A549 (cell line): ENCODE measurements at regions not wholly inside any gene's neighbourhood (a gene's known extent, or its start where the extent isn't known, plus 50 kb on each side); places are given as distances from the start of the nearest gene placed in this dataset.

Experiments used
- CEBPB ChIP-seq, 2 experiments: fragments of >200 bp in 1 of 2; sonication (Bioruptor Twin) in 1 of 2; formaldehyde crosslinking in 1 of 2; IDR thresholded peaks; 2 replicates each; pipeline ENCODE4 v1.6.1; 2012 to 2016
- CHD2 ChIP-seq: fragments of 150-350 bp; IDR thresholded peaks from 2 replicates; pipeline ENCODE4 v1.6.1; 2014; ENCODE audit warnings: low read length; ENCODE audit not compliant: partially characterized antibody
- CTCF ChIP-seq: fragments of >200 bp; sonication (Bioruptor Twin); formaldehyde crosslinking; IDR thresholded peaks from 3 replicates; pipeline ENCODE4 v1.5.1; 2016
- EHMT2 ChIP-seq: fragments of 200-600 bp; sonication (generic); IDR thresholded peaks from 2 replicates; pipeline ENCODE4 v1.6.1; 2016; ENCODE audit warnings: antibody characterized with exemption, low read depth, mild to moderate bottlenecking, moderate library complexity
- MAFK ChIP-seq: fragments of 450-650 bp; IDR thresholded peaks from 2 replicates; pipeline ENCODE4 v1.6.1; 2014; ENCODE audit not compliant: partially characterized antibody
- MYC ChIP-seq: IDR thresholded peaks from 2 replicates; pipeline ENCODE4 v1.6.1; 2012; ENCODE audit warnings: mild to moderate bottlenecking, inconsistent platforms, low read length, improper control_type of control experiment, borderline replicate concordance
- POLR2A ChIP-seq: IDR thresholded peaks from 2 replicates; pipeline ENCODE4 v1.6.1; 2012; ENCODE audit warnings: mild to moderate bottlenecking, low read length
- RAD21 ChIP-seq, 2 experiments: fragments of >200 bp in 1 of 2; sonication (Bioruptor Twin) in 1 of 2; formaldehyde crosslinking in 1 of 2; IDR thresholded peaks in 1 of 2; conservative IDR thresholded peaks in 1 of 2; 2 replicates in 1 of 2; 3 replicates in 1 of 2; pipeline ENCODE4 v1.6.1; 2012 to 2018; ENCODE audit warnings: inconsistent platforms in 1 of 2
- RARB ChIP-seq: fragments of 250-450 bp; sonication (Bioruptor Pico); IDR thresholded peaks from 2 replicates; pipeline ENCODE4 v1.8.0; 2021; ENCODE audit warnings: mild to moderate bottlenecking, moderate library complexity
- RCOR1 ChIP-seq: fragments of 150-350 bp; IDR thresholded peaks from 2 replicates; pipeline ENCODE4 v1.6.1; 2014; ENCODE audit warnings: antibody characterized with exemption, low read length, low read depth
- RFX5 ChIP-seq: fragments of 450-650 bp; IDR thresholded peaks from 2 replicates; pipeline ENCODE4 v1.7.1; 2014; ENCODE audit warnings: antibody characterized with exemption, mild to moderate bottlenecking, moderate library complexity
- SMC3 ChIP-seq: fragments of >200 bp; sonication (Bioruptor Twin); formaldehyde crosslinking; IDR thresholded peaks from 3 replicates; pipeline ENCODE4 v1.6.1; 2018; ENCODE audit warnings: inconsistent platforms
- TF ChIP-seq, protein P1 (sequence below): fragments of 250-450 bp; sonication (Bioruptor Pico); IDR thresholded peaks from 2 replicates; pipeline ENCODE4 v1.5.0; 2020; ENCODE audit warnings: low read depth, mild to moderate bottlenecking, moderate library complexity

GRCh38 chr6:126143761-126144251, 157.5 kb downstream of the TRMT11 start:
- TF ChIP-seq CTCF (no peak), POLR2A (no peak), RCOR1 (no peak), EHMT2 (no peak), RAD21 (conservative IDR thresholded peaks at IDR 0.05 in 1 of 2, IDR thresholded peaks at IDR 0.05 in 1 of 2) (no peak), CEBPB (IDR thresholded peaks at IDR 0.05) (no peak), MAFK (no peak), RFX5 (no peak), SMC3 (no peak), CHD2 (no peak), MYC (no peak), RARB (no peak)
- TF ChIP-seq, protein P1, sequence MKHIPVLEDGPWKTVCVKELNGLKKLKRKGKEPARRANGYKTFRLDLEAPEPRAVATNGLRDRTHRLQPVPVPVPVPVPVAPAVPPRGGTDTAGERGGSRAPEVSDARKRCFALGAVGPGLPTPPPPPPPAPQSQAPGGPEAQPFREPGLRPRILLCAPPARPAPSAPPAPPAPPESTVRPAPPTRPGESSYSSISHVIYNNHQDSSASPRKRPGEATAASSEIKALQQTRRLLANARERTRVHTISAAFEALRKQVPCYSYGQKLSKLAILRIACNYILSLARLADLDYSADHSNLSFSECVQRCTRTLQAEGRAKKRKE (CRISPR knock-in tag) = no peak
